Stimulated activated CD8-positive, alpha-beta memory T cell treated with anti-CD3 and anti-CD28 coated beads, Interleukin-15, amount 100 ng/mL, for 1 hour (primary cell): ENCODE measurements at regions not wholly inside any gene's neighbourhood (a gene's known extent, or its start where the extent isn't known, plus 50 kb on each side); places are given as distances from the start of the nearest gene placed in this dataset.

ENCODE experiments used
- DNase-seq: peaks from one replicate; pipeline ENCODE4 v3.0.0-alpha.2; 2020; ENCODE audit warnings: low read depth

DNA sequence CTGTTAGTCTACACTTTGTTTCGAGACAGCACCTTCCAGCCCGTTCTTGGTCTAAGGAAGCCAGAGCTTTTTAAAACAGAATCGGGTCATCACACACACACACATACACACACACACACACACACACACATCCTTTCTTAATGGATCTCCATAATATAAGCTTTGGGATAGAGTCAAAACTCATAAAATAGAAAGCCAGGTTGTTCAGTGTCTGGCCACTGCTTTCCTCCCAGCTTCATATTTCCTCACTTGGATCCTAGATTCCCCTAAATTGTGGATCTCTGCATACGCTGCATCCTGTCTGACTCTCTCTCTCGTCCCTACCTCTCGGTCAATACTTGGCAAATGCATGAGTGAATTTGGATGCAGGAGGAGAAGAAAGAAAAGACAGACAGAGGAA, 120.5 kb upstream of the SLC14A2 start:
- DNase-seq = no peak

DNA sequence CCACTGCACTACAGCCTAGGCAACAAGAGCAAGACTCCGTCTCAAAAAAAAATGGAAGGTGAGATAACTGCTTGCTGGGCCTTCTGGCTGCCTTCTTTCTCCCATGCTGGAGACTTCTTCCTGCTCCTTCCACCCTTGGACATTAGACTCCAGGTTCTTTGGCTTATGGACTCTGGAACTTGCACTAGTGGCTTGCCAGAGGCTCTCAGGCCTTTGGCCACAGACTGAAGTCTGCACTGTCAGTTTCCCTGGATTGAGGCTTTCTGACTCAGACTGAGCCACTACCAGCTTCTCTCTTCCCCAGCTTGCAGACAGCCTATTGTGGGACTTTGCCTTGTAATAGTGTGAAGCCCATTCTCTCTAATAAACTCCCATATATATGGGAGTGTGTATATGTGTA, 118.5 kb upstream of the SLC14A2 start:
- DNase-seq = no peak

DNA sequence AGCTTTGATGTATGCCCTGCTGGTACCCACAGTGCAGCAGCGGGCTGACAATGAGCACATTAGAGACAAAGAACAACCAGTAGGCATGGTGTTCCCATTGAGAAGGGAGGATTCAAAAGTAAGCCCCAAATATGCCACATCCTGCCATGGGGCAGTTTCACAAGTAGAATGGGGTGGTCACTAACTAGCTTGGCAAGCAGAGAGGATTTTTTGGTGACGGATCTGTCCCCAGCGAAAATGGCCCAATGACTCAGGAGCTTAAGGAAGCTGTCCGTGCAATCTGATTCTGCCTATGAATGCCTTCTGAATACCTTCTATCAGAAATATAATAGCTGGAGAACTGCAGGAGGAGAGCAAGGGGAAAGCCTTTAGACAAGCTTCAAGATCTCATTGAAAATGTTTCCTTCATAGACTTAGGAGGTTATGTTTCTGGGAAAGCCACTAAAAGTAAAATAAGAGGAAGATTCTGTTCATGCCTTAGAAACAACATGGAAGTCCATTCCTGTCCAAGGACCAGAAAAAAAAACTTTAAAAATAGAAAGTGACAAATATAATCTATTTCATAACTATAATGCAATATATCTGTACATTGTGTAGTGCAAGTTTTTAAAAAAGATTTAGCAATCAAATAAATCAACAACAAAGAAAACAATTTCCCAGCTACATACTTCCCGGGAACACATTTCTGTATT, 117.5 kb upstream of the SLC14A2 start:
- no peak for DNase-seq

GRCh38 chr18:45498287-45498658, 117.0 kb upstream of the SLC14A2 start:
- DNase-seq = no peak

- DNase-seq = no peak
Observed at GRCh38 chr18:45503990-45504389, 111.3 kb upstream of the SLC14A2 start.

DNA sequence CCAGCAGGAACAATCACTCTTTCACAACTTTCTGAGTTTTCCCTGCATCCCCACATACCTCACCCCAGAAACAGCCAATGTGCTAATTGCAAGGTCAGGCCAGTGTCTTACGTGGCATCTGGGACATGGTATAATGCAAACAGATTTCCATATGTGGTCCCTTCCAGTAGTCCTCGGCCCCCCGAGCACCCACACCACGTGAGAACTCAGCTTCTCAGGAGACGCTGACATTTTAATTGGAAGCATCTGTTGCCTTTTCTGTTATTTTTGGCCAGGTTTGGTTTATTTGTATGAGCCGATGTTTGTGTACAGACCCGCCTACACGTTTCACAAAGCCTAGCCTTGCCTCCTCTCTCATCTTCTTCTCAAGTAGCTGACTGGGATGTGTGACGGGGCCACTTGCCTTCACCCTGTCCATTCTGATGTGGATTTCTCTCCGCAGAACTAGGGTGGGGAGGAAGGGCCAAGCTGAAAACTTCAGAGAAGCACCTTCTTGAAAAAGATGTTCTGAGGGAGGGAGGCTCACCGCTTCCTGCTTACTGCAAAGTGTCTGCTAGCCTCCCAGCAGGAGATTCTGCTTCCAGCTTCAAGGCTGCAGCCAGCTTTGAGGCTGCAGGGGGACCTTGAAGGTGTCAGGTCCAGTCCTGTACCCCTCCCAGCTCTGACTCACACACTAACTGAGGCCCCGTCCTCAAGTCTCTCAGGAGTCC, 109.6 kb upstream of the SLC14A2 start:
- DNase-seq = no peak

DNA sequence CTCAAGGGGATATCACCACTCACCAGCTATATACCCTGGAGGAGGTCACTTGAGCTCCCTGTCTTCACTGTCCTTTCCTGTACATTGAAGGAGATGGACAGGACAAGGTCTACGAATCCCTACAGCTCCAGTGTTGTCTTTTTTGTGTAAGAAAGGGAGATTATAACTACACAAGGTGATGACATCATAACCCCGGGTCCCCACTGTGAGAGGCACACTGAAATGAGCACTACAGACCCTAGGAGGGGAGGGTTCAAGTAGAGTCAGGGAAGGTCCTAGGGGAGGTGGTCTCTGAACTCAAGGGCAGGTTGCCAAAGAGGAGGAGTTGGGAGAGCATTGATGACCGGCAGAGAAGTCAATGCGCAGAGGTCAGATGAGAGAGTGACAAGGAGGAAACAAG, 108.3 kb upstream of the SLC14A2 start:
- DNase-seq = no peak

DNA sequence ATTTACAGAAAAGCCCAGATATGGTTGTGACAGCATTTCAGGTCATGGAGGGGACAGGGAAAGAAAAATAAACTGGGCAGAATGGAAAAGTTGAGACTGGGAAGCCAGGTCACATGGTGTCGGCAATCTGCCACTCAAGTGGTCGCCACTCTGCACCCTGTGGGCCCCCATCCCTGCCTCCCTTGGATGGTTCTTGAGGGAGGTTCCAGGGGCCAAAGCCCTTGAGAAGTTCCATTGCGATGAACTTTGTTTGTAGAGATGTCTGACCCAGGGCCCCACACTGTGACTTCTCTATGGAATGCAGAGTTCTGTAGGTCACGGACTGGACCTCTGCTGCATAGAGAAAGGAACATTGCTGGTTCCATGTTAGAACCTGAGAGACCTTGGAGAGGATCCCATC, 105.7 kb upstream of the SLC14A2 start:
- no peak for DNase-seq

DNA sequence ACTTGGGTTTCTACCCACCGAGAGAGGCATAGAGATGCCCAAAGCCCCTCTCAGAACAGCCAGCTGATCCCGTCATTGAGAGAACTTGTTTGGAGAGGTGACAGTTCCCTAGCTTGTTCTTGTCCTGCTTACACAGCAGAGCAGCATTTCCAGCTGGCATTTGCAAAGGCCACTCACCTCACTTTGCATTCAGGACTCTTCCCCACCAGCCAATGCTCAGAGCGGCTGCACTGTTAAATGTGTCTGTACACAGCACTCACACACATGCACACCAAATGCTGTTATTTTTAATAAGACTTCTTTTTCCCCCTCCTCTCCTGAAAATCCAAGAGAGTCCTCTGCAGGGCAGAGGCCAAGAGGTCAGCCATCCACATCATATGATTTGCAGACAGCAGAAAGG, 104.6 kb upstream of the SLC14A2 start:
- DNase-seq = no peak

- DNase-seq = no peak
Observed at GRCh38 chr18:45512363-45512953, 102.8 kb upstream of the SLC14A2 start.

- no peak for DNase-seq
Observed at GRCh38 chr18:45517181-45517741, 98.0 kb upstream of the SLC14A2 start.

- DNase-seq = no peak
Observed at GRCh38 chr18:45518311-45519155, 96.7 kb upstream of the SLC14A2 start.

DNA sequence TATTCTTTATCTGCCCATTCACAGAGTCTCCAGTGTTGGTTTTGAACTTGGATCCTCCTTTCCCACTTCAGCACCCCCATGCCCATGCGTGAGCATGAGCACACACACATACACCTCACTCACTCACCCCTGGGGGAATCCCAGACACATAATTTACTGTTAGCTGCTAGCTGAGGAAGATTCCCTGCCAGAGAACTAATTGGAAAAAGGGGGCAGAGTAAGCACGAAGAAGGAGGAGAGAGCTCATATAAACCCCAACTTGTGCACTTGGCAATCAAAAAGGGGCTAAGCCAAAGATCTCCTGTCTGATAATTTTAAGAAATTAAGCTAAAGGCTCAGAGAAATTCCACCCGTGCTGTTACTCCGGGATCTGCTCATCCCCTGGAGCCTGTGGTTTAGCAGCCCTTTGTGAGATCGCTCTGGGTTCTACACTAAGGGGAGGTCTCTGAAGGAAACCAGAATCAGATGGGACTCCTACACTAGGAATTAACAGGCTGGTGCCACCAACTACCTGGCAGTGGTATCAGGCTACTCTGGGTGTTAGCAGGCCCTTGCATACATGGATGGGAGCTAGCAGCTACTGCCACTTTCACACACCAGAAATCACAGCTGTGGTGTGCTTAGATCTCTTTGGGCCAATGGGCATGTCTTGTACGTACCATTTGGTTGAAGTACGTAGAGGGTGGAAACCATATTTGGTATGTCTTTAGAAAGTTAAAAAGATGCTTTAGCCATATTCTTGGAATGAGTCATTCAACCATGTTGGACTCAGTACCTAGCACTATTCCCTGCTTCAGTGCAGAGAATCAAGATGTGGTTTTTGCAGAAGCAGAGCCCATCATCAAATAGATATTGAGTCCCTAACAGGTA, 95.6 kb upstream of the SLC14A2 start:
- no peak for DNase-seq

- no peak for DNase-seq
Observed at GRCh38 chr18:45521136-45521535, 94.1 kb upstream of the SLC14A2 start.

DNA sequence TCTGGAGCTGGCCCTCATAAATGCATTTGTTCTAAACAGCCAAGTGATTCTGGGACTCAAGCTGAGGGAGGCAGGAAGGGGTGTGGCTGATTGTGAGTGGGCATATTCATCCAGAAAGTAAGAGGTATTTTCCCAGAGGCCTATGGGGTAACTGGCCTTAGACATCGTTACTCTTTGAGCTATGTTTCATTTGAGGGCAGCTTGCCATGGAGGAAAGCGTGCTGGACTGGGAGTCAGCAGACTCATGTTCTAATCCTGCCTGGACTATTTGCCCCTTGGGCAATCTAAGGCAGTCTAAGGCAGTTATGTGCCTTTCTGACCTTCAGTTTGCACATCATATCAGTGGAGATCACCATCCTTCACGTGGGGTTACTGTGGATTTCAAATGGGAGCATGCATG, 93.5 kb upstream of the SLC14A2 start:
- no peak for DNase-seq

GRCh38 chr18:45522371-45522770, 92.9 kb upstream of the SLC14A2 start:
- no peak for DNase-seq

DNA sequence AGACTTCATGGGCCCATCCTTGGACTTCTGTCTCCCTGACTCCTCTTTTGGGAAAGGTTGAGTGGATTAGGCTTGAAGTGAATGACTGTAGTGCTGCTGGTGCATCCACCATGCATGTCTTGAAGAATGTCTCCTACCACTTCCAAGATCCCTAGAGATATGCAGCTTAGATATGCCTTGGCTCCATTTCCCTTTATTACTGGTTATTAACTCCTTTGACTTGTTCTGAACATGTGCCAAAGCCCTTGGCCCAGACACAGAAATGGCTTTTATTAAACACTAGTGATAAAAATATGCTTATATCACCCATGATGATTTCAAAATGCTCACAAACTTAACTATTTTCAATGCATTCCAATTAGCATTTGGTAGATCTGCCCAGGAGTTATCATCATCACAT, 90.0 kb upstream of the SLC14A2 start:
- no peak for DNase-seq

- no peak for DNase-seq
Observed at GRCh38 chr18:45526114-45526841, 89.0 kb upstream of the SLC14A2 start.

DNA sequence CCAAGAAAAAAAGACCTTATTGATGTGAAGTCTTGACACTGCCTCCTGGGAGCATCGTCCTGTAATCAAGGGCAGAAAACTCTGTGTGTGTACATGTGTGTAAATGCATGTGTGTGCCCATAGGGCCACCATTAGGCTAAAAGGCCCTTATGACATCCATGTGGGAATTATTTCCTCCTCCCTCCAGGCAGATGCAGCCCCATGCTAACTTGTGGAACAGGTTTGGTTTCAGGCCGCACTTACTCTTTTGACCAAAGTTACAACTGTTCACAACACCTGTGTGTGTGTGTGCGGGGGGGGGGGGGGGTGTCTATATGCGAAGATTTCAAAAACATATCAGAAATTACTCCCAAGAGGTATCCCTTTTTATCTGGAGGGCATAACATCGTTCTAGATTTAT, 87.4 kb upstream of the SLC14A2 start:
- no peak for DNase-seq

DNA sequence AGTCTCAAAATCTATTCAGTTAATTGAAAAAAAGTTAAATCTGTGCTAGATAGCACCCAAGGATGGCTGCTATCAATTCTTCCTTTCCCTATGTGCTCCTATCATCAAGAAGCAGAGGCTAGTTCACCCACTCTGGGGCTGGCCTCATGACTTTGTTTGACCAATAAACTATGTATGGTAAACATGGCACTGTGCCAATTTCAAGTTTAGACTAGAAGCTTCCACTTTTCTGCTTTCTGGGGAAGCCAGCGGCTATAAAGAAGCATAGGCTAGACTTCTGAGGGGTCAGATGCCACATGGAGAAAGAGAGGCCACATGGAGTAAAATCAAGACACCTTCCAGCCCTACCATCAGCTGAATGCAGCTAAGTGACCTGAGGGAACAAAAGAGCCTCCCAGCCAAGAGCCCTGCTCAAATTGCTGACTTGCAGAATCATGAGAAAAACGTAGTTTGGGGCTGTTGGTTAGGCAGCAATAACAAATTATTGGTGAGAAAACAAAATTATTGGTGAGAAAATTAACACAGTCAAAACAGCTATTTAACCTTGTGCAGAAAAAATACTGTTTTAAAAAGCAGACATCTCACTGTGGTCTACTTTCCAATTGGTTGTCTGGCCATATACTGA, 86.5 kb upstream of the SLC14A2 start:
- DNase-seq = no peak
